NCI-H1092 (cell line): ENCODE measurements at regions not wholly inside any gene's neighbourhood (a gene's known extent, or its start where the extent isn't known, plus 50 kb on each side); places are given as distances from the start of the nearest gene placed in this dataset.
"Not testable (repeated sequence)": the region's sequence is repeated elsewhere in the genome, so short reads cannot be mapped to it uniquely, and the experiment has no call there.

ENCODE experiments used
- DNase-seq: peaks from one replicate; lab custom pipeline; 2025; lab: John Stamatoyannopoulos, UW

GRCh38 chr5:68991279-68992084 is 102.3 kb upstream of the SLC30A5 start:
- DNase-seq, result no peak

GRCh38 chr5:68994645-68995044 is 99.2 kb upstream of the SLC30A5 start:
- DNase-seq, result no peak

GRCh38 chr5:68995845-68996545 is 97.8 kb upstream of the SLC30A5 start:
- DNase-seq, result no peak

- no peak for DNase-seq
Observed at GRCh38 chr5:68999181-68999580, 94.6 kb upstream of the SLC30A5 start.

GRCh38 chr5:69000216-69000919 is 93.4 kb upstream of the SLC30A5 start:
- DNase-seq, result no peak

- no peak for DNase-seq
Observed at GRCh38 chr5:69000949-69001348, 92.9 kb upstream of the SLC30A5 start.

GRCh38 chr5:69001627-69002026 is 92.2 kb upstream of the SLC30A5 start:
- DNase-seq, result no peak

GRCh38 chr5:69004127-69004526 is 89.7 kb upstream of the SLC30A5 start:
- no peak for DNase-seq

- no peak for DNase-seq
Observed at GRCh38 chr5:69004676-69005075, 89.1 kb upstream of the SLC30A5 start.

- no peak for DNase-seq
Observed at GRCh38 chr5:69006030-69006429, 87.8 kb upstream of the SLC30A5 start.

- DNase-seq, result no peak
Observed at GRCh38 chr5:69007163-69007562, 86.7 kb upstream of the SLC30A5 start.

- peak; percentile 5 for DNase-seq
Observed at GRCh38 chr5:69007726-69008368, 86.0 kb upstream of the SLC30A5 start.

GRCh38 chr5:69010476-69010875 is 83.3 kb upstream of the SLC30A5 start:
- no peak for DNase-seq

GRCh38 chr5:69011910-69012309 is 81.9 kb upstream of the SLC30A5 start:
- no peak for DNase-seq

- DNase-seq, result no peak
Observed at GRCh38 chr5:69013481-69013880, 80.3 kb upstream of the SLC30A5 start.

GRCh38 chr5:69014007-69014406 is 79.8 kb upstream of the SLC30A5 start:
- DNase-seq, result not testable (repeated sequence)

- DNase-seq, result no peak
Observed at GRCh38 chr5:69019668-69020375, 74.0 kb upstream of the SLC30A5 start.

GRCh38 chr5:69024241-69024651 is 69.6 kb upstream of the SLC30A5 start:
- DNase-seq, result no peak

GRCh38 chr5:69029292-69029691 is 64.5 kb upstream of the SLC30A5 start:
- no peak for DNase-seq

- DNase-seq, result no peak
Observed at GRCh38 chr5:69030358-69031062, 63.3 kb upstream of the SLC30A5 start.

- no peak for DNase-seq
Observed at GRCh38 chr5:69032009-69032408, 61.8 kb upstream of the SLC30A5 start.
